ENCODE measurements at regions not wholly inside any gene's neighbourhood (a gene's known extent, or its start where the extent isn't known, plus 50 kb on each side); places are given as distances from the start of the nearest gene placed in this dataset.

DNA sequence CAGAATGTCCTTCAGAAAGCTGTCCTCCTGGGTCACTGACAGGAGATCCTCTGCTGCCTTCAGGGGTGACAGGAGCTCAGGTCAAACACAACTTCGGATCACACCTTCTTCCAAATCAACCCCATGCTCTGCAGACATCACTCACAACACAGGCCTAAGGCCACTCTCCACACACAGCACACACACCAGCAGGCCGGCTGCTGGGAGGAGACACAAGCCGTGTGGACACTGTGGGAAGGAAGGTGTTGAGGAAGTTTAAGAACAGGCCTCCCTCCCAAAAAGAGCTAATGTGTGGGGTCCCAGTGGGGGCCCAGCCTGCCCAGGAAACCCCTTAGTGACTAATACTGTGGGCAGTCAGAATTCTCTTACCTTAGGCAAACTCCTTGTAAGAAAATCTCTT, 290.3 kb upstream of the ID2 start:
- WGBS, result 90% methylated on average over 2 of the region's 3 CpGs
- Histone ChIP-seq H2BK15ac (ENCODE audit: low read depth, poor library complexity, severe bottlenecking) (no peak overlapping the region), H3K4me1 (ENCODE audit: control insufficient read depth, insufficient read depth, low read depth, low read length) (peaks cover 2% of the 10 kb centered on the region), H3K27ac (ENCODE audit: low read length, poor library complexity, severe bottlenecking) (no peak overlapping the region), H3K4me2 (ENCODE audit: low read length, poor library complexity, severe bottlenecking) (no peak overlapping the region), H3K9ac (ENCODE audit: low read length) (no peak overlapping the region), H2BK12ac (ENCODE audit: low read length in 2 of 2) (no peak overlapping the region), H2BK120ac (ENCODE audit: low read depth, low read length) (no peak overlapping the region), H3K36me3 (ENCODE audit: control insufficient read depth in 1 of 2, insufficient read depth in 2 of 2, low read depth in 1 of 2, low read length in 2 of 2) (no peaks in the 10 kb centered on the region), H3K79me1 (replicated peaks; ENCODE audit: low read length, poor library complexity, severe bottlenecking) (no peaks in the 10 kb centered on the region), H2BK5ac (ENCODE audit: low read depth, low read length, poor library complexity, severe bottlenecking) (no peak overlapping the region), H3K23ac (ENCODE audit: low read length in 2 of 2) (no peak overlapping the region), H3K27me3 (ENCODE audit: control insufficient read depth in 1 of 2, insufficient read depth in 1 of 2, low read length in 2 of 2) (no peaks in the 10 kb centered on the region), H4K8ac (ENCODE audit: low read length) (no peak overlapping the region), H3K14ac (ENCODE audit: low read length in 2 of 2) (no peak overlapping the region), H4K91ac (ENCODE audit: low read length) (no peak overlapping the region), H3K4ac (ENCODE audit: low read depth in 1 of 2, low read length in 2 of 2) (no peak overlapping the region), H2AFZ (ENCODE audit: low read depth, low read length) (no peak overlapping the region), H3K18ac (ENCODE audit: low read depth in 1 of 2, low read length in 2 of 2) (no peak overlapping the region), H3K4me3 (ENCODE audit: insufficient read depth in 1 of 2, low read depth in 1 of 2, low read length in 2 of 2) (no peak overlapping the region), H2AK5ac (ENCODE audit: low read length, severe bottlenecking) (no peak overlapping the region), H3K9me3 (ENCODE audit: control insufficient read depth, low read length) (no peaks in the 10 kb centered on the region)
- DNase-seq, result no peak

- Histone ChIP-seq H3K4ac (ENCODE audit: low read depth in 1 of 2, low read length in 2 of 2) (no peak overlapping the region), H3K27ac (ENCODE audit: low read length, poor library complexity, severe bottlenecking) (no peak overlapping the region), H2AK5ac (ENCODE audit: low read length, severe bottlenecking) (no peak overlapping the region), H3K4me1 (ENCODE audit: control insufficient read depth, insufficient read depth, low read depth, low read length) (peaks cover 2% of the 10 kb centered on the region), H4K8ac (ENCODE audit: low read length) (no peak overlapping the region), H4K91ac (ENCODE audit: low read length) (no peak overlapping the region), H3K27me3 (ENCODE audit: control insufficient read depth in 1 of 2, insufficient read depth in 1 of 2, low read length in 2 of 2) (no peaks in the 10 kb centered on the region), H2BK120ac (ENCODE audit: low read depth, low read length) (no peak overlapping the region), H3K9me3 (ENCODE audit: control insufficient read depth, low read length) (no peaks in the 10 kb centered on the region), H2AFZ (ENCODE audit: low read depth, low read length) (no peak overlapping the region), H3K4me3 (ENCODE audit: insufficient read depth in 1 of 2, low read depth in 1 of 2, low read length in 2 of 2) (no peak overlapping the region), H3K23ac (ENCODE audit: low read length in 2 of 2) (no peak overlapping the region), H2BK12ac (ENCODE audit: low read length in 2 of 2) (no peak overlapping the region), H3K18ac (ENCODE audit: low read depth in 1 of 2, low read length in 2 of 2) (no peak overlapping the region), H3K14ac (ENCODE audit: low read length in 2 of 2) (no peak overlapping the region), H3K79me1 (replicated peaks; ENCODE audit: low read length, poor library complexity, severe bottlenecking) (no peaks in the 10 kb centered on the region), H3K9ac (ENCODE audit: low read length) (no peak overlapping the region), H3K36me3 (ENCODE audit: control insufficient read depth in 1 of 2, insufficient read depth in 2 of 2, low read depth in 1 of 2, low read length in 2 of 2) (no peaks in the 10 kb centered on the region), H3K4me2 (ENCODE audit: low read length, poor library complexity, severe bottlenecking) (no peak overlapping the region), H2BK5ac (ENCODE audit: low read depth, low read length, poor library complexity, severe bottlenecking) (no peak overlapping the region), H2BK15ac (ENCODE audit: low read depth, poor library complexity, severe bottlenecking) (no peak overlapping the region)
- 87% methylated on average over 12 of the region's 12 CpGs for WGBS
- DNase-seq, result no peak
Measured at GRCh38 chr2:8392098-8392866, 289.6 kb upstream of the ID2 start.

GRCh38 chr2:8393506-8393905, 288.4 kb upstream of the ID2 start:
- no peak overlapping the region for H4K8ac ChIP-seq (ENCODE audit: low read length)
- no peaks in the 10 kb centered on the region for H3K27me3 ChIP-seq (ENCODE audit: control insufficient read depth in 1 of 2, insufficient read depth in 1 of 2, low read length in 2 of 2)
- H3K4me2 ChIP-seq (ENCODE audit: low read length, poor library complexity, severe bottlenecking), result no peak overlapping the region
- H3K9me3 ChIP-seq (ENCODE audit: control insufficient read depth, low read length), result no peaks in the 10 kb centered on the region
- peaks cover 2% of the 10 kb centered on the region for H3K4me1 ChIP-seq (ENCODE audit: control insufficient read depth, insufficient read depth, low read depth, low read length)
- no peak overlapping the region for H3K9ac ChIP-seq (ENCODE audit: low read length)
- no peak overlapping the region for H3K4ac ChIP-seq (ENCODE audit: low read depth in 1 of 2, low read length in 2 of 2)
- H3K36me3 ChIP-seq (ENCODE audit: control insufficient read depth in 1 of 2, insufficient read depth in 2 of 2, low read depth in 1 of 2, low read length in 2 of 2), result no peaks in the 10 kb centered on the region
- H2BK120ac ChIP-seq (ENCODE audit: low read depth, low read length), result no peak overlapping the region
- no peak overlapping the region for H3K18ac ChIP-seq (ENCODE audit: low read depth in 1 of 2, low read length in 2 of 2)
- H2BK5ac ChIP-seq (ENCODE audit: low read depth, low read length, poor library complexity, severe bottlenecking), result no peak overlapping the region
- no peak overlapping the region for H2AK5ac ChIP-seq (ENCODE audit: low read length, severe bottlenecking)
- H3K14ac ChIP-seq (ENCODE audit: low read length in 2 of 2), result no peak overlapping the region
- H3K79me1 ChIP-seq (replicated peaks; ENCODE audit: low read length, poor library complexity, severe bottlenecking), result no peaks in the 10 kb centered on the region
- no peak for DNase-seq
- no peak overlapping the region for H2BK12ac ChIP-seq (ENCODE audit: low read length in 2 of 2)
- H2BK15ac ChIP-seq (ENCODE audit: low read depth, poor library complexity, severe bottlenecking), result no peak overlapping the region
- 96% methylated on average over 5 of the region's 6 CpGs for WGBS
- no peak overlapping the region for H2AFZ ChIP-seq (ENCODE audit: low read depth, low read length)
- H3K23ac ChIP-seq (ENCODE audit: low read length in 2 of 2), result no peak overlapping the region
- no peak overlapping the region for H3K27ac ChIP-seq (ENCODE audit: low read length, poor library complexity, severe bottlenecking)
- H4K91ac ChIP-seq (ENCODE audit: low read length), result no peak overlapping the region
- H3K4me3 ChIP-seq (ENCODE audit: insufficient read depth in 1 of 2, low read depth in 1 of 2, low read length in 2 of 2), result no peak overlapping the region

- Histone ChIP-seq H2BK12ac (ENCODE audit: low read length in 2 of 2) (no peak overlapping the region), H3K4me2 (ENCODE audit: low read length, poor library complexity, severe bottlenecking) (no peak overlapping the region), H3K27ac (ENCODE audit: low read length, poor library complexity, severe bottlenecking) (no peak overlapping the region), H2BK15ac (ENCODE audit: low read depth, poor library complexity, severe bottlenecking) (no peak overlapping the region), H2BK5ac (ENCODE audit: low read depth, low read length, poor library complexity, severe bottlenecking) (no peak overlapping the region), H2AK5ac (ENCODE audit: low read length, severe bottlenecking) (no peak overlapping the region), H3K4me3 (ENCODE audit: insufficient read depth in 1 of 2, low read depth in 1 of 2, low read length in 2 of 2) (no peak overlapping the region), H2BK120ac (ENCODE audit: low read depth, low read length) (no peak overlapping the region), H3K23ac (ENCODE audit: low read length in 2 of 2) (no peak overlapping the region), H3K9ac (ENCODE audit: low read length) (no peak overlapping the region), H3K36me3 (ENCODE audit: control insufficient read depth in 1 of 2, insufficient read depth in 2 of 2, low read depth in 1 of 2, low read length in 2 of 2) (no peaks in the 10 kb centered on the region), H3K27me3 (ENCODE audit: control insufficient read depth in 1 of 2, insufficient read depth in 1 of 2, low read length in 2 of 2) (no peaks in the 10 kb centered on the region), H3K4me1 (ENCODE audit: control insufficient read depth, insufficient read depth, low read depth, low read length) (peaks cover 2% of the 10 kb centered on the region), H4K91ac (ENCODE audit: low read length) (no peak overlapping the region), H3K14ac (ENCODE audit: low read length in 2 of 2) (no peak overlapping the region), H4K8ac (ENCODE audit: low read length) (no peak overlapping the region), H3K79me1 (replicated peaks; ENCODE audit: low read length, poor library complexity, severe bottlenecking) (no peaks in the 10 kb centered on the region), H3K9me3 (ENCODE audit: control insufficient read depth, low read length) (no peaks in the 10 kb centered on the region), H2AFZ (ENCODE audit: low read depth, low read length) (no peak overlapping the region), H3K4ac (ENCODE audit: low read depth in 1 of 2, low read length in 2 of 2) (no peak overlapping the region), H3K18ac (ENCODE audit: low read depth in 1 of 2, low read length in 2 of 2) (no peak overlapping the region)
- DNase-seq, result no peak
- WGBS, result 86% methylated on average over 2 of the region's 5 CpGs
Measured at GRCh38 chr2:8394131-8394530, 287.7 kb upstream of the ID2 start.

Data from mesenchymal stem cell (in vitro differentiated cells and primary cell).